NCI-H82 (cell line): ENCODE measurements at regions not wholly inside any gene's neighbourhood (a gene's known extent, or its start where the extent isn't known, plus 50 kb on each side); places are given as distances from the start of the nearest gene placed in this dataset.

Experiments used
- DNase-seq: peaks from one replicate; lab custom pipeline; 2025; lab: John Stamatoyannopoulos, UW

DNA sequence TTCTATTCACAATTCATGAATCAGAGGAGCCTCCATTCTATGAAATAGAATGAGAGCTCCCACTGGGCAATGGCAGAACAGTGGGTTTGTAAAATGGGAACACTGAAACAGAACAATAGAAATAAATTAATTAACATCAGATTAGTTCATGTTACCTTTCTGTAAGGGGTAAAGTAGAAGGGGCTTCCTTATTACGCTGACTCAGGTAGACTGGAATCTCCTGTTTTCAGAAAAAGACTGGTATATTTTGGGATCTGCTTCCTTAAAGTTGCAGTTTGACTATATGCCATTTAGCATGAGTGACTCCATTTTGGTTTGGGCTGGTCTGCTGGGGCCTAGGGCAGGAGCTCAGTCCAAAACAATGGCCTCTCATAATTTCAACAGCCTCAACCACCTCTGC lies 52.8 kb upstream of the ZFAND3 start:
- DNase-seq, result no peak

- peak; percentile 86 for DNase-seq
These were observed 54.2 kb upstream of the ZFAND3 start for GRCh38 chr6:37765182-37765775.

DNA sequence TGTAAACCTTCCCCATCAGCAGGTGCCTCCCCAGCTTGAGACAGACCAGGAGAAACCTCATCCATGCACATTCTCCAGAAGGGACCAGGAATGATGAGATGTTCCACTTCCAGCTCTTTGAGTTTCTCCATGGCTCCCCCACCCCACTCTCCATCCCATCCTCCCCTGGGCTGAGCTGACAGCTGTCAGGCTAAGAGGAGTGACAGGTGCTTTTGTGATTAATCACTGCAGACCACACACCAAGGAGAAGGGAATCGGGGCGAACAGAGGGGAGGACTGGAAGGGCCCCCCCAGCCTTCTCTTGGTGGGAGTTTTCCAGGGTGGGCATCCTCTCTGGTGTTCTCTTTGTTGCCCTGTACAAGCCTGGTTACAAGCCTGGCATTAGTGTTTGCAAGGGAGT lies 56.1 kb upstream of the ZFAND3 start:
- peak; percentile 85 for DNase-seq

DNA sequence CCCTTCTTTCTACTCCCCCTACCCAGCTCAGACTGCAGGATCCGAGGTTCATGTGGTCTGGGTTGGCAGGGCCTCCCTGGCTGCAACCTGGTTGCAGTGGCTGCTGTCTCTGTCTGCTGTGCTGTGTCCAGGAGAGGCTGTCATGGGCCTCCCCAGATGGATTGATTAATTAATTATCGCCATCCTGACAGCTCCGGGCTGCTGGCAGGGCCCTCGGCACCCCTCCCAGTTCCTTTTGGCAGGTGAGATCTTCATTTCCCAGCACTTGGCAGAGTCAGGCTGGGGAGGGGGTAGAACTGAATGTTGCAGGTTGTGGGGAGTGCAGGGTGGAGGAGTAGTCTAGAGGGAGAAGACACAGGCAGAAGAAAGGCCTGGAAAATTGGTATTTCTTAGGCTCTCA lies 56.7 kb upstream of the ZFAND3 start:
- peak; percentile 55 for DNase-seq

DNA sequence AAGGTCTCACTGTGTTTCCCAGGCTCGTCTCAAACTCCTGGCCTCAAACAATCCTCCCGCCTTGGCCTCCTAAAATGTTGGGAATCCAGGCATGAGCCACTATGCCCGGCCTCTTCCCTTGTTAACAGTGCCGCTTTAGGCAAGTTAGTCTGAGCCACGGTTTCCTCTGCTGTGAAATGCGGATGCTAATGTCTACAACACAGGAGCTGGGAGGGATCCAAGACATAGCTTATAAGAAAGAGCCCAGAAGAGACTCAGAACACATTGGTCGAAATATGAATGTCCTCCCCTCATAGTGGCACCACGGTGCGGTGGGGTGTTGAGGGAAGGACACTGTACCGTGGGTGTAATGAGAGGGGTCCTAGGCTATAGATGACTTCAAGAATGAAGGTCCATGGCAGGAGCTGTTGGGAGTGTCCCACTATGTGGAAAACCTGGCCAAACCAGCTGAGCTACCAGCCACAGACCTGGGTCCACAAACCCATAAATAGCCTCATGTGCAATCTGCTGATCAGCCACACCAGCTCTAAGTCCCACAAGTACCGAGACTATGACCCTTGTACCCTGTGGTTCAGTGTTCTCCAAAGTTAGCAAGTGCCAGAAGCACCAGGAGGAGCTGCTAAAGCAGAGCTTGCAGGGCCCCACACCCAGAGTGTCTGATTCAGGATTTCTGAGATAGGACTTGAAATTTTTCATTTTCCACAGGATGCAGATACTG lies 57.8 kb upstream of the ZFAND3 start:
- no peak for DNase-seq

DNA sequence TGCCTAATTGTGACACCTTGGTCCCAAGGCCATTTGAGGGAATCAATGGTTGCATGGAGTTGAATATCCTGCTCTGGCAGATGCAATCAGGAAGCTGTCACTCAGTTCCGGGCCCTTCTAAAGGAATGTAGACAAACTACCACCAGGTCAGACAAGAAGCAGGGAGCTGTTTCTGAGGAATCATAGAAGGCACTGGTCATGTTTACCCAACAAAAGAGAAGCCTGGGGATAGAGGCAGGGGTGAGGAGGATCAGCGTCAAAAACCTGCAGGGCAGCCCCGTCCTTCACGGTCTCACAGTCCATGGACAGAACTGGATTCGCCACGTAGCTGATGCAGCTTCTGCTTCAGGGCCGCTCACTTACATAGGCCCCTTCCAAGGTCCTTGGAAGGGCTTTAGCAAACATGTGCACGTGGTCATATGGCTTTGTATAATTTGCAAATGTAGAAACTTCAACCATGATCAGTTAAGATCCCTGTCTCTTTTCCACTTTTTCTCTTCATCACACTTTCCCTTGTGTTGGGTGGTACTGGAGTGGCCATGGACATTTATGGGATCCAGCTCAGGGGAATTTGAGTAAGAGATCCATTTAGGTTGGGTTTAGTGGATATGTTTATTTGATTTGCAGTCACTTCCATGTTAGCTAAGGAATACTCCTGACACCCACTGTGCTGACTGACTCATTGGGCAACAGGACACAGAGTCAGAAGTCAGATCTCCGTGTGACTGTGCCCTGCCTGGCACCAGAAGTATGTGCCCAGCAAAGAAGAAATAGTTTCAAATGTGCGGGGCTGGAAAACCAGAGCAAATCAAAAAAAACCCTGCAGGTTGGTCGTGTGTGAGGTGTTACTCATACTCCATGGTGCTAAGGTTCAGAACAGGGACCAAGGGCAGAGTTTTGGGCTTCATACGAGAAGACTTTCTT lies 60.0 kb upstream of the ZFAND3 start:
- DNase-seq, result no peak

- no peak for DNase-seq
These were observed 60.9 kb upstream of the ZFAND3 start for GRCh38 chr6:37758647-37759046.

DNA sequence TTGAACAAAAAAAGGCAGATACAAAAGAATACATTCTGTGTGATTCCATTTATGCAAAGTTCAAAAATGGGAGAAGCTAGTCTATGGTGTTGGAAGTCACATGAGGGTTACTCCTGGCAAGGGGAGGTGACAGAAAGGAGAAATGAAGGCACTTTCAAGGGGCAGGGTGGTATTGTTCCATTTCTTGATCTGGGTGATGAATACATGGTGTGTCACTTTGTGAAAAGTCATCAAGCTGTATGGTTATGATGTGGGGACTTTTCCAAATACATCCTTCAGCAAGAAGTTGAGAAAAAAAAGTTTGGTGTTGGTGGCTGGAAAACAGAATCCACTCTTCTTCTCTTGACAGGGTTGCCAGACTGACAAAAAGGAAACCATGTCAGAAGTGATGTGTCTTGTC lies 60.6 kb upstream of the MDGA1 start:
- DNase-seq, result no peak

DNA sequence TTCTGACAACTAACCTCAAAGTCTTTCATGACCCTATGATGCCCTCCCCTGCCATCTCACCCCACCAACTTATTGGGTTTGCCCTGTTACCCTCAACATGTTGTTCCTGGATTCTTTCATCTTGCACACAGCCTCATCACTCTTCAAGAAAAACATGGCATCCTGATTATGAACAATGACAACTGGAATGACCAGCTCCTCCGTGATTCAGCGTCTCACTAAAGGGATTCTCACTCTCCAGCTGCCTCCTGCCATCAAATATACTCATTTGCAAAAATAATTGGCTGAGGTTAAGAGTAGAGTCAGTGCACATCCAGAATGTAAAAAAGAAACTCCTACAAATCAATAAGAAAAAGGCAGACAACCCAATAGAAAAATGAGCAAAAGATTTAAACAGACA lies 59.7 kb upstream of the MDGA1 start:
- DNase-seq, result no peak

- DNase-seq, result no peak
These were observed 58.5 kb upstream of the MDGA1 start for GRCh38 chr6:37756135-37756534.

GRCh38 chr6:37752718-37753117 lies 55.0 kb upstream of the MDGA1 start:
- DNase-seq, result no peak

GRCh38 chr6:37749367-37749766 lies 51.7 kb upstream of the MDGA1 start:
- DNase-seq, result peak; percentile 87

- no peak for DNase-seq
These were observed 50.4 kb upstream of the MDGA1 start for GRCh38 chr6:37748118-37748517.
